GM12875 (cell line): ENCODE measurements at regions not wholly inside any gene's neighbourhood (a gene's known extent, or its start where the extent isn't known, plus 50 kb on each side); places are given as distances from the start of the nearest gene placed in this dataset.
"Not testable (repeated sequence)": the region's sequence is repeated elsewhere in the genome, so short reads cannot be mapped to it uniquely, and the experiment has no call there.

Source experiments
- H3K4me3 ChIP-seq: one replicate; pipeline ENCODE4 v1.5.1; 2011; ENCODE audit warnings: low read depth, low read length, control low read depth
- CTCF ChIP-seq: IDR thresholded peaks from 2 replicates; pipeline ENCODE4 v1.5.1; 2011; ENCODE audit warnings: low read depth, mild to moderate bottlenecking, control low read depth, inconsistent platforms, low read length, moderate library complexity, borderline replicate concordance; ENCODE audit not compliant: insufficient read depth

- no peak overlapping the region for H3K4me3 ChIP-seq
- TF ChIP-seq CTCF, result no peak
Measured at GRCh38 chr13:80496721-80497397, 155.9 kb upstream of the SPRY2 start.

GRCh38 chr13:80490491-80490943 lies 149.6 kb upstream of the SPRY2 start:
- not testable (repeated sequence) for H3K4me3 ChIP-seq

- TF ChIP-seq CTCF, result no peak
- H3K4me3 ChIP-seq, result no peak overlapping the region
Measured at GRCh38 chr13:80486402-80486801, 145.5 kb upstream of the SPRY2 start.

GRCh38 chr13:80483157-80483556 lies 142.2 kb upstream of the SPRY2 start:
- TF ChIP-seq CTCF, result no peak

GRCh38 chr13:80481588-80481987 lies 140.7 kb upstream of the SPRY2 start:
- no peak for TF ChIP-seq CTCF
- no peak overlapping the region for H3K4me3 ChIP-seq

More at GRCh38 chr13:80483157-80483556, 142.2 kb upstream of the SPRY2 start:
- no peak overlapping the region for H3K4me3 ChIP-seq

GRCh38 chr13:80477661-80478443 lies 136.9 kb upstream of the SPRY2 start:
- H3K4me3 ChIP-seq, result no peak overlapping the region
- no peak for TF ChIP-seq CTCF

GRCh38 chr13:80476953-80477352 lies 136.0 kb upstream of the SPRY2 start:
- H3K4me3 ChIP-seq, result no peak overlapping the region
- TF ChIP-seq CTCF, result no peak
